ENCODE measurements at regions not wholly inside any gene's neighbourhood (a gene's known extent, or its start where the extent isn't known, plus 50 kb on each side); places are given as distances from the start of the nearest gene placed in this dataset.
"Not testable (repeated sequence)": the region's sequence is repeated elsewhere in the genome, so short reads cannot be mapped to it uniquely, and the experiment has no call there.

DNA sequence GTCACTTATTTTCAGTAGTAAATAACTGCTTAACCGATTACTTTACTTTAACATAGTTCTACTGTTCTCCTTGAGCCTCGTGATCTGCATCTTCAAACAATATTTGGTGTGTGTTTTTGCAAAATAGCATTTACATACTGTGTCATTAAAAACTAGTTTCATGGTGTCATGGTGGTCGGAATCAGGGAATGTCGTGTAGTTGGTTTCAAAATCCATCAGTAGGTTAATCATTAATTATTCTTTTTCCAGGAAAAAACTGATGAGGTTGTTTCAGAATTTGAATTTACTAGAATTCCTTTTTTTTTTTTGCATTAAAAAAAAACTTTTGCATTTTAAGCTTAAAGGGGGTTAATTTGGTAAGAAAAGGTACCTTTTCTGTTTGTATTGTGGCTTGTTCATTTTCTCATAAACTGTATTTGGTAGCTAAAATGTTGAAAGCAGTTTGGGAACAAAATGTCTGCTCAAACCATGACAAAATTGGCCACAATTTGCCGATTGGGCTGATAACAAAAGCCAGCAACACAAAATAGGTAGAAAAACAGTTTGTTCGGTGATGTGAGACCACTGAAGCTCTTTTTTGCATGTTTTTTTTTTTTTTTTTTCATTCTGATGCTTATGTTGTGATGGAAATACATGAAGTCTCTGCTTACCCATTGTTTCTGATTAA, 234.9 kb upstream of the PLGLB2 start:
- DNase-seq (ENCODE audit: low read depth in 2 of 2), result not testable (repeated sequence)

DNA sequence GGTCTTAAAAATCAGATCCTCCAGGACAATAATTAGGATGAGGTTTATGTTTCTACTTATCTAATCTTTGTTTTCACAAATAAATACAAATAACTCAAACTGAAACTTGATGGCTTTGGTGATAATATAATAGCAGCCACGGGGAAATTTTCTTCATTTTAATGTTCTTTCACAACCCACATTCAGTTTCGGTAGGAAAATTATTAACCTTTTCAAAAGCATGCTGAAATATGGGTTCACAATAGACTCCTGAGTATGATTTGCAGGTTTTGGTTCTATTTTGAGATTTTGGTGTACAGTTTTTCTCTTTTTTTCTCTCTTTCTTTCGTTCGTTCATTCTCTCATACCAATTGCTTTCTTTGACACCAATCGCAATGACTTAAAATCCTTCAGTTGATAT, 233.9 kb upstream of the PLGLB2 start:
- not testable (repeated sequence) for DNase-seq (ENCODE audit: low read depth in 2 of 2)

DNA sequence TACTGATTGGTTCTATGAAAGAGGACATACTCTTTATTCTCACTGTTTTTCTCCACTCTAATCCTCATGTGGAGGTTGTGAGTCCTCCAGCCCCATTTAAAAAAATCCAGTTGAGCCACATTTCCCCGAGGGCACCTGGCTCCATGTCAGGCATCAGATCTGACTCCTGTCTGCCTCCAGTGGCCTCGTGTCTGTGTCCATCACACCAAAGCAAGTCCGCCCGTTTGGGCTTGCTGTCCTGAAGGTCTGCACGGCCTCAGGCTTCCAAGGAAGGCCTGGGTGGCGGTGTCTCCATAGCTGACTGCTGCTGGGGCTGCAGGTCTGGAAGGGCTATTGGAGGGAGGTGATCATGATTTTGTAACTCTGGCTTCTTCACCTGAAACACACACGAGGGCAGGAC, 233.4 kb upstream of the PLGLB2 start:
- DNase-seq (ENCODE audit: low read depth in 2 of 2), result not testable (repeated sequence)

DNA sequence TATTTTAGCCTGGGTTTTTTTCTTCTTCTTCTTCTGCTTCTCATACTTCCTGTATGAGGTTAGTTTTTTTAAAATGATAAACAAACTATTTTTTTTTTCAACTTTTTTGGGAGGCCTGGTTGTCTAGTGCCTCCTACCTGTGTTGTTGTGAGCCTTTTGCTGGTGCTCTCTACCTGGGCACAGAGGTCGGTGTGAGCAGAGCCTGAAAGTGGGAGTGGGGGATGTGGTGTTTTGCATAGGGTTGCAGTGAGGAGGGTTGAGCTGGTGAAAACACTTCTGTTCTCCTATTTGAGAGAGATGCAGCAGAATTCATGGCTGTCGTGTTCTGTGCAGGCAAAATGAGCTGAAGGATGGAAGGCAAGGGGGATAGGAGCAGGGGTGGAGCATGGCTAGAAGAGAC, 232.7 kb upstream of the PLGLB2 start:
- not testable (repeated sequence) for DNase-seq (ENCODE audit: low read depth in 2 of 2)

DNA sequence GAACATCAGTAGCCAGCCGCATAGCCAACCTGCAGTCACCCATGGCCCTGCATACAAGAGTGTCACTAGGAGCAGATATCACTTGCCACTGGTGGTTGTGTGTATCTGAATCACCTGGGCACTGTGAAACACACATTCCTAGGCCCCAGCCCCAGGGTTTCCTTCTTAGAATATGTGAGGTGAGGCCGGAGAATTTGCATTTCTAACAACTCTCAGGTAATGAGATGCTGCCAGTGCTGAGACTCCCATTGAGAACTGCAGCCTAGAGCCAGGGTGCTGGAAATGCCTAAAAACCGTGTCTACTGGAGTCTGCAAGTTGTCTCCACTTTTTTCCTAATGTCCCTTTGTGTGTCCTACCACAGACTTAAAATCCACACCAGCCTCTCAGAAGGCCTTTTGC, 232.0 kb upstream of the PLGLB2 start:
- not testable (repeated sequence) for DNase-seq (ENCODE audit: low read depth in 2 of 2)

DNA sequence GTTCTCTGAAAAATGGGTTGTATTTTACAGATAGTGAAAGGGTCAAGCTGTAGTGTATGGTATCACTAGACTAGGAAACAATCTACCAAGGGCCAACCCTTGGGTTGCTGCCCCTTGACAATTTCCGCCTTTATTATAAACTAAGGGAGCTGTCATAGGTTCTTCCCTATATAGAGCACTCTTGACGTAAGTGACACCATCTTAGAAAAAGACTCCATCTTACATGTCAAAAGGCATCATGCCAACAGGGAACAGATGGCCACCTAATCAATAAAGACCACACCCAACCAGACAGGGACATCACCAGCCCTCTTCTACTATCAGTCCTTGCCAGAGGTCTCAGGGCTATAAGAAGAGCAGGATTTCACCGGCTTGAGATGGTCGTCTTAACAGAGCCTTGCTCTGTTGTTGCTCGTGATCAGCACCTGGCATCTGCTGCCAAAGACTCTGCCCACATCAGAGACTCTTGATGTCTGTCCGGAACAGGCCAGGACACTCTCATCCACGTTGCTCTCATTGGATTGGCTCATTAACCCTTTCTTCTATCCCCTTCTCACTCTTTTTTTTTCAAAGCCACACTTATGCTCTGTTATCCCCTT, 231.4 kb upstream of the PLGLB2 start:
- not testable (repeated sequence) for DNase-seq (ENCODE audit: low read depth in 2 of 2)

DNA sequence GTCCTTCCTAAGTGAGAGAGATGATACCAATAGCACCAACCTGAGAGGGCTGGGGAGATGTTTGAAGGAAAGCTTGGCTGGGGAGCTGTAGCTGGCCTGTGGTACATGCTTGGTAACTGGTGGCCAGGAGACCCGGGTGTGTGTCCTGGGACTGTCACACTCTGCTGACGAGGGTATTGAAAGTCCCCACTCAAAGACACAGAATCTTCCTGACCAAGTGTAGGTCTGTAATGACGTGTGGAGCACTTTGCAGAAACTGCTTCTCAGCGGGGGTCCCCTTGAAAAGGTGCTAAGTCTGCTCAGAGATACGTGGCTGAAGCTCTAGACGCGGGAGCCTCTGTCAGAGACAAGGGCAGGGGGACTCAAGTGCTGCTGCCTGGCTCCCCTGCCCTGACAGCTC, 230.4 kb upstream of the PLGLB2 start:
- not testable (repeated sequence) for DNase-seq (ENCODE audit: low read depth in 2 of 2)

DNA sequence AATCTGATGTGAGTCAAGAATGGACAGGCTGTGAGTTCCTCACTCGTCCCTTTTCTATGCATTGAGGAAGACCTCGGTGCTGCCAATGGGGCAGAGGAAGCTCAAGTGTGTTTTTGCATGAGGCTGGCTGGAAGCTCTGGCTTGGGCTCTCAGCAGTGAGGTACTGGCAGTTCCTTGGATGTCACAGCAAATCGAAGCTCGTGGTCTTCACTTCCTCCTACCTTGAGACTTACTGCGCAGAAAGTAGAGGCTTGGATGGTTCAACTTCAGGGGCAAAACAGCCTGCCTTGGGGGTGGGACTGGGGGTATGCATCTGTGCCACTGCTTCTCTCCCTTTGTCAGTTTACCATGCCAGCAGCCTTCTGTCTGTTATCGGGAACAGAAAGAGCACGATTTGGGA, 229.8 kb upstream of the PLGLB2 start:
- not testable (repeated sequence) for DNase-seq (ENCODE audit: low read depth in 2 of 2)

DNA sequence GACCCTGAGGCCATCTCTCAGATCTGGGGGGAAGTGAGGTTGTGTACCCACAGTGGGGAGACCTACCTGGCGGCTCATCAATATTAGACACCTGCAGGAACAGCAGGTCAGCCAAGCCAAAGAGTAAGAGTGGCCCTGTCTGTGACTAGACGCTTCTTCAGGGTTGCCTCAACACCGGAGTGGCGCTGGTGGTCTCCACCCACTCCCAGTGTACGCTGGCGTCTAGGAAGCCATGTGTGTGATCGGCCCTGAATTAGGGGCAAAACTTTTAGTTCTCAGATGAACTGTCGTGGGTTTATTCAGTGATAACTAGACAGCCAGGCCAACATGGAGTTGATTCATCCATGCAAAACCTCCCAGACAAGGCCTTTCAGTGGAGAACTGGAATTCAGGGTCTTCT, 229.3 kb upstream of the PLGLB2 start:
- DNase-seq (ENCODE audit: low read depth in 2 of 2), result not testable (repeated sequence)

DNA sequence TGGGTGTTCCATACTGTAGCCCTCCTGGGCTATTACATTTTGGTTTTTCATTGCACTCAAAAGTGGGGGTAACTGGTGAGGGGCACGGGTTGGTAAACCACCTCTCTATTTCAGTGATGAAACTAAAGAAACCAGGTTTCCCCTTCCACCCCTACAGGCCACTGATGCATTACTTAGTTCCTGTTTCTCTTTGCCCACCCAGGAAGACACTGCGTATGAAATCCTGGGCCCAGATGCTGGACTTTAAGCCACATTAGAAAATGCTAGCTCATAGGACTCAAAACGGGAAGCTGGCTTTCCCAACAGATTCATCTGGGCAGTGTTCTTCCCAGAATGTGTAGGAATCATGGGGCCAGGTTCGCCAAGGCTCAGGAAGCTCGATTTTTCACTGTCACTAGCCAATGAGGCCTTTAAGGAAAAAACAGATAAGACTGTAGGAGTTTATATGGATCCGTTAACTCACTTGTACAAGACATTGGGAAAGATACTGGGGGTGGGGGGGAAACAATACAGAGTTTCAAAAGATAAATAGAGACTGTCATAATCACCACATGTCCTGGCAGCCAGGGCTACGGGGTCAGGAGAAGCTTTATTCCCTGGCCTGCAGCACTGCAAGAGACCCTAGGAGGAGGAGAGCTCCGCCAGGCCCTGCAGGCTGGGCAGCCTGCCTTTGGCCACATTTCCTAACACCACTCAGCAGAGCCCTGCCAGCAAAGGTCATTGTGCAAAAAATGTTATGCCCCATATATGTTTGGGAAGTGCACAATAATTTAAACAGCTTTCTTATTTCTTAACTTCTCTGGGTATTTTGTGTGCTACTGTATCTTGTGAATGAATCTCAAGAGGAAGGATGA, 228.5 kb upstream of the PLGLB2 start:
- not testable (repeated sequence) for DNase-seq (ENCODE audit: low read depth in 2 of 2)

DNA sequence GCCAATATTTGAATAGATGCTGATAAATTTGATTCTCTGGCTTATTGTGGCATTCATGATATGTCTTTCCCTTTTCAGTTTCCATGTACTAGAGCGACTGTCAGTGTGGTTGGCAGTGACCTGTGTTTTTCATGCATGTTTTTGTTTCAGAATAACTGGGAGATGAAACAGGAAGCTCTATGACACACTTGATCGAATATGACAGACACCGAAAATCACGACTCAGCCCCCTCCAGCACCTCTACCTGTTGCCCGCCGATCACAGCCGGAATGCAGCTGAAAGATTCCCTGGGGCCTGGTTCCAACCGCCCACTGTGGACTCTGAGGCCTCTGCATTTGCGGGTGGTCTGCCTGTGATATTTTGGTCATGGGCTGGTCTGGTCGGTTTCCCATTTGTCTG, 226.8 kb upstream of the PLGLB2 start:
- DNase-seq (ENCODE audit: low read depth in 2 of 2), result not testable (repeated sequence)

DNA sequence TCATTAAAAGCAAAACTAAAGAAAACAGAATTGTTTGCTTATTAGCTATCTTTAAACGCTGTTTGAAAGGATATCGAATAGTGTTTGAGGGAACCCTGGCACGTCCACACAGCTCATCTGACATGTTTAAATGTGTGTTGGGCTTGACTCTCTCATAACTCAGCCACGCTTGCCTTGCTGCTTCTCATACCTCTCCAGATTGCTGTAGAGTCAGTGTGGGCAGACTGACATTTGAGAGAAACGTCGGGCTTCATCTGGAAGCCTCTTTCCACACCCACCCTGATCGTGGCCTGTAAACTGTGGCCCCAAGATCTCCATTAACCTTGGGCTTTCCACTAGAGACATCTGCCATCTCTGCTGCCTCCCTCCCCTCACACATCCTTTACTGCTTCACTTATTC, 226.4 kb upstream of the PLGLB2 start:
- DNase-seq (ENCODE audit: low read depth in 2 of 2), result not testable (repeated sequence)

DNA sequence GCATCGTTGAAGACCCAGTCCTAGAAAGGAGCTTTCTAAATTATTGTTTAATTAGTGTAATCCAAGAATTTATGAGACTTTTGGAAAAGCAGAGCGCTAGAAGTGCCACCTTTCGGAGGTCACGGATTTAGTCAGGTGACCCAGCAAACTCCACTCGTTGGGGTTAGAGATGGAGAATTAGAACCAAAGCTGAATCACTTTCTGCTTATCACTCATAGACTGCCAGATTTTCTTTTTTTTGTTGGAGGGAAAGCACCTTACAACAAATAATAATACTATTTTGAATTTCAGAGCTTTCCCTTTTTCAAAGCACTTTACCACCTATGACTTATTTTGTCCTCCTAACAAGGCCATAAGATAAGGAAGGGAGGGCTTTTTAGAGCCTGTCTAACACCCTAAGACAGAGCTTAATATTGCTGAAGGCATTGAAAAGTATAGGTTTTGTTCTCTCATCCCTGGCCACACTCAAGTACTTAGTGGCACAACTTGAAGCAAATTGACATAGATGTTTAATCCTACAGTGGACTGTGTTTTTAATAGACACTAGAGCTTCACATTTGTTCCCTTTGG, 223.2 kb upstream of the PLGLB2 start:
- DNase-seq (ENCODE audit: low read depth in 2 of 2), result not testable (repeated sequence)

DNA sequence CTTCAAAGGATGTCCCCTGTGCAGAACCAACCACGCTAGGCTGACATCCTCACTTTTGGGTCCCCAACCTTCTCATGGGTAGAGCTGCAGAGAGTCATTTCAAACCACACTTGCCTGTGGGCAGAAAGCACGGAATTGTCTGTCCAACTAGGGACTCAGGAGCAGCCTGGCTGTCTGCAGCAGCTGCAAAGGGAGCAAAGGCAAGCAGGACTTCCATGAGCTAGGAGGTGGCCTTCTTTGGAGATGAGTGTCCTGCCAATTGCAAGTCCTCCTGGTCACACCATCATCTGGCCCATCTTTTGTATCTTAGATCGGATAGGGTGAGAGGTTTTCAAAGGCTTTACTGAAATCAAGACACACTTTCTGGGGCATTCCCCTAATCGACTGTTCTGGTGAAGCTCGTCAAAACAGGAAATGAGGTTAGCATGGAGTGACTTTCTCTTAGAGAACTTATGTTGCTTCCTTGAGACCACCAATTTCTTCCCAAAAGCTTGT, 222.3 kb upstream of the PLGLB2 start:
- DNase-seq (ENCODE audit: low read depth in 2 of 2), result not testable (repeated sequence)

DNA sequence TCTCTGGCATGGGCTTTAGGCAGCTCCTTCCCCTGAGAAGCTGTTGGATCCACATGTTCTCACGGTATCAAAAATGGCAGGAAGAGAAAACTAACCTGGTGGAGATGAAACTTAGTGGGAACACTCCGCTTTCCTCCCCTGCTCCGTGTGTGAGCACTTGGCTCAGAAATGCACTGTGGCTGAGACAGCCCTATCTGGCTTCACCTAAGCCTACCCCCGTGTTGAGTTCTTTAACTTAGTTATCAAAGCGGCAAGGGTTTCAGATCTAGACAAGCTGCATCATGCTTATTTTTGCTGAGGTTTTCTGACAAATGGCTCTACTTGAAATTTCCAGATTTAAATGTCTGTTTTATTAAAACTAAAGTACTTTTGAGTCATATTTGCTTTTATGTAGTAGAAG, 221.6 kb upstream of the PLGLB2 start:
- DNase-seq (ENCODE audit: low read depth in 2 of 2), result not testable (repeated sequence)

DNA sequence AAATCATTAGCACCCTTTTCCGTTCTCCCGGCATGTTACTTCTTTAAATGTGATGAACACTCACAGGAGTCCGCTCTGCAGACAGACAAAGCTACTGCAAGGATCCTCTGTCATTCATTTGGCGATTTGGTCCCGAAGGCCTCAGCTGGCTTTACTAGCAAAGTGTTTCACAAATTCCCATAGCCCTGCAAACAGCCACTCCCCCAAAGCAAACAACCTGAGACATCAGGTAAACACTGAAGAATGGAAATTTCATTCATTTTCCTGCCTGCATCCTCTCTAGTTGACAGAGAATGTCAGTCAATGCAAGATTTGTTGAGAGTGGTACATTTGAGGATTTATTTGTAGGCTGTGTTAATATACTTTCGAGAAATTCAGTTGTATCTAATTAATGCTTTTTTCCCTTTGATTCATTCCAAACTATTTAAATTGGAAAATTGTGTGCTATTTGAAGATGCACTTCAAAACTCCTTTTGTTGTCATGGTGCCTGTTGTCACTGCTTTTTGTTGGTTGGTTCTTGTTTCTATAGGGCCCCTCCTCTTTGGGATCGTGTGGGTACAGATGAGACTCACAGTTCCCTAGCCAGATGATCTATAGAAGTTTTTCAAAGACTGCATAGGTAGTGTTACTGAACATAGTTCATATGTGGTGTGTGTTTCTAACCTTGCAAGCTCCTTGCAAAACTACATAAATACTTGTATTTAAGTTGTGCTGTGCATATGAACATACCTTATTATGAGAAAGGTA, 215.7 kb upstream of the PLGLB2 start:
- not testable (repeated sequence) for DNase-seq (ENCODE audit: low read depth in 2 of 2)

DNA sequence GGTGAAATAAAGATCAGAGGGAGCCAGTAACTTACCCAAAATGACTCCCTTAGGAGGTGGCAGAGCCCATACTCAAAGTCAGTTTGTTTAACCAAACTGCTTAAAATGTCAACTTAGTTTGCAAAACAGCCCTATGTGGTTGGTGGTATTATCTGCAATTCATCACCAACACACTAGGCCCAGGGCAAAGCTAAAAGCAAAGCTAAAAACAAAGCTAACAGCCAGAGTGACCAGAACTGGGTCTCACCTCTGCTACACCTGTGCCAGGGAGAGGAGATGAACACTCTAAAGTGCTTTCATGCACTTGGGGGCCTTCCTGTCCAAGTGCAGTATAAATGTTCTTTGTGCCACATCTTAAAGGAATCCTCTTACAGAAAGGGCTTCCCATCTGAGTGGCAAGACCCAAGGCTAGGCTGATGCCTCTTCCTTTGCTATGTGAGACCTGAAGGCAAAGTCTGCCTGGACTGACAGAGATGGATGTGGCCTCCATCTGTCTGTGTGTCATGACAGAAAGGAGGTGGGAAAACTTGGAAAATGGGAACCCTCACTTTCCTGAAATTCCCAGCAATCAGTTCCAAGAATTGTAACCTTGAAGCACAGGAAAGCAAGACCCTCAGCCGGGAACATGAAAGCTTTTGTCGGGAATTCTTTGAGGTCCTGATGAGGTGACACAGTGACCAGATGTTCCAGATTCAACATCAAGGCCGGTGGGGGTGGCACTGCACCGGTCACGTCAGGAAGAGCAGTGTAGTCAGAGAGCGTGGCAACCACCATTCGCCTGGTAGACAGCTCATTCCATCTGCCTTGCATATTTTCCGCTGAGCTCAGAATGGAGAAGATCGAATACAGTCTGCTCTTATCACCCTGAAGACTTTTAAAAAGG, 214.3 kb upstream of the PLGLB2 start:
- DNase-seq (ENCODE audit: low read depth in 2 of 2), result peak in 1 of 2 donors; percentile 62

DNA sequence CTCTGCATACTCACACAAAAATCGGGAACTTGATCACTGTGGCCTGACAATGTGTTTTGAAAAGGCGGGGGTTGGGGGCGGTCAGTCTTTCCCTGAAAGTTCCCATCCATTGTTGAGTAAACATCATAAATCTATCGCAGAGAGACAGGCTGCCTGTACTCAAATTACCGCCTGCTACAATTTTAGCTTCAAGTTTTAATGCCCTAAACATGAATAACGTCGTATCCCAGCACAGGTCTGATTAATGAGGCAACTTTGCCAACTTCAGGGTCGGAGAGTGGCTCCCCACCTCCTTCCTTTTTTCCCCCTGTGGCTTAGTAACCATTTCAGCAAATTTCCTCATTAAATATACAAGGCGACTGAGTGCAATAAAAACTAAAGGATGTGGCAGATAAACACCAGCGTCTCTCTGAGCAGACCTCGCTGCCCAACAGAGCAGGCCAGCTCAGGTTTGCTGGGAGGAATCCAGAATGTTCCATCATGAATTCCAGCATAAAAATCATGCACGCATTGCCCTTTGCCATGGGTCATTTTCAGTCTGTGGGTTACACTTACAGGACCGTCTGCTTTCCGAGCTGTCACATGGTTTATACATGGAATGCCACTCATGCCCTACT, 213.5 kb upstream of the PLGLB2 start:
- not testable (repeated sequence) for DNase-seq (ENCODE audit: low read depth in 2 of 2)

DNA sequence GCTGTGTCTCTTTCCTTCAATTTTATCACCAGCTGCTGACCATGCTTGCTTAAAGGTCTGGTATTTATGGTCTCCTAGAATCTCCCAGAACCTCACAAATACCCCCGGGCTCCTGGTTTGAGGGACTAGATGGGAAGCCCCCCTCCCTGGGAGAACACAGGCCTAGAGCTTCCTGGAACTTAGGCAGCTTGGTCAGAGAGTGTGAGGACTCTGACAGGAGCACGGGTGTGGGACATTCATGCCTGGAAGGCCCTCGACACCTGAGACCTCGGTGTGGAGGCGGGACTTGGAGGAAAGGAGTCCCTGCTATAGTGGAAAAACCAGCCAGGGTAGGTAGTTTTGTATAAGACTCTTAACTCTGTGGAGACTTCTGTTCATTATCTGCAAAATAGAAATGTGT, 211.5 kb upstream of the PLGLB2 start:
- DNase-seq (ENCODE audit: low read depth in 2 of 2), result not testable (repeated sequence)

DNA sequence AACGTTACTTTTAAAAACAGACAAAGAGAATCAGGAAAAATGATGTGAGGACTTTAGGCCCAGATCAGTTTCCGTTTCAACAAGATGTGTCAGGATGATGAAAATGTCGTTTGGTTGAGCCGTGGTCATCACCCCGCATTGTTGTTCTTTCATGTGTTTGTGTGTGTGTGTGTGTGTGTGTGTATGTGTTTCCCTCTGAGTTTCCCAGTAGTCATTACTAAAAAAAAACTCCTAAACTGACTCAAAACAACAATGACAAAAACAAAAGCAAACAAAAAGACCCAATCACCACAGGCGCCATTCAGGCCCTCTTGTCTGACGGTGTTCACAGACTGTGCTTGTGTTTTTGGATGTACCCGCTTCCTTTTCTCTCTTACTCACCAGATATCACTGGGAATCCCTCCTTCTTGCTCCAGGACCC, 210.6 kb upstream of the PLGLB2 start:
- peak; percentile 14 to 30 for DNase-seq (ENCODE audit: low read depth in 2 of 2)
